CD14-positive monocyte (primary cell): ENCODE measurements at regions not wholly inside any gene's neighbourhood (a gene's known extent, or its start where the extent isn't known, plus 50 kb on each side); places are given as distances from the start of the nearest gene placed in this dataset.

ENCODE experiments used
- DNase-seq, 3 donors: peaks; one replicate each; pipeline ENCODE4 v3.0.0-alpha.2; 2011 to 2022
- H2AFZ ChIP-seq: 2 replicates; pipeline ENCODE4 v1.6.0; 2012; ENCODE audit warnings: mild to moderate bottlenecking, low read depth, low read length, inconsistent platforms; ENCODE audit not compliant: insufficient read depth, poor library complexity, severe bottlenecking
- H3K27ac ChIP-seq, 2 donors: 1 replicate in 1 of 2; 2 replicates in 1 of 2; pipeline ENCODE4 v1.5.1; 2012 to 2013; ENCODE audit warnings: low read length in 2 of 2, control low read depth in 1 of 2, inconsistent platforms in 1 of 2, low read depth in 1 of 2, mild to moderate bottlenecking in 1 of 2
- H3K27me3 ChIP-seq, 2 donors: one replicate each; pipeline versions ENCODE4 v1.6.0 to v1.6.1; 2011 to 2013; ENCODE audit warnings: low read length in 2 of 2; ENCODE audit not compliant: control insufficient read depth in 2 of 2, insufficient read depth in 2 of 2
- H3K36me3 ChIP-seq, 2 donors: replicated peaks in 1 of 2; 1 replicate in 1 of 2; 2 replicates in 1 of 2; pipeline versions ENCODE4 v1.5.1 to v1.6.1; 2012 to 2013; ENCODE audit warnings: low read length in 2 of 2, control low read depth in 1 of 2, inconsistent platforms in 1 of 2, mild to moderate bottlenecking in 1 of 2; ENCODE audit not compliant: insufficient read depth in 2 of 2, control insufficient read depth in 1 of 2
- H3K4me1 ChIP-seq, 2 donors: 1 replicate in 1 of 2; 2 replicates in 1 of 2; pipeline versions ENCODE4 v1.5.1 to v1.6.1; 2012 to 2013; ENCODE audit warnings: low read length in 2 of 2, control low read depth in 1 of 2, inconsistent platforms in 1 of 2, mild to moderate bottlenecking in 1 of 2, moderate library complexity in 1 of 2; ENCODE audit not compliant: insufficient read depth in 2 of 2, control insufficient read depth in 1 of 2
- H3K4me2 ChIP-seq: replicated peaks from 2 replicates; pipeline ENCODE3; 2012; ENCODE audit warnings: low read length, moderate library complexity, mild to moderate bottlenecking; ENCODE audit not compliant: poor library complexity, severe bottlenecking; ENCODE audit errors: extremely low read depth
- H3K4me3 ChIP-seq, 3 experiments: fragments of 200-600 bp in 1 of 3; sonication (generic) in 1 of 3; replicated peaks in 1 of 3; 1 replicate in 2 of 3; 2 replicates in 1 of 3; pipeline ENCODE4 v1.5.1; 2011 to 2013; ENCODE audit warnings: low read length in 3 of 3, mild to moderate bottlenecking in 3 of 3, control low read depth in 2 of 3, low read depth in 2 of 3, inconsistent platforms in 1 of 3, moderate library complexity in 1 of 3
- H3K79me2 ChIP-seq: 2 replicates; pipeline ENCODE4 v1.6.0; 2012; ENCODE audit warnings: mild to moderate bottlenecking, control low read depth, inconsistent platforms, low read length, moderate library complexity; ENCODE audit not compliant: insufficient read depth
- H3K9ac ChIP-seq: 2 replicates; pipeline ENCODE4 v1.6.0; 2017; ENCODE audit warnings: low read length, mild to moderate bottlenecking; ENCODE audit not compliant: insufficient read depth, poor library complexity, severe bottlenecking
- H3K9me3 ChIP-seq, 2 donors: replicated peaks in 1 of 2; 1 replicate in 1 of 2; 2 replicates in 1 of 2; pipeline versions ENCODE4 v1.5.1 to v1.6.1; 2012 to 2013; ENCODE audit warnings: low read length in 2 of 2, control low read depth in 1 of 2; ENCODE audit not compliant: control insufficient read depth in 1 of 2, insufficient read depth in 1 of 2
- H4K20me1 ChIP-seq: 2 replicates; pipeline ENCODE4 v1.6.0; 2012; ENCODE audit warnings: mild to moderate bottlenecking, low read length, control low read depth, moderate library complexity; ENCODE audit not compliant: insufficient read depth
- H3K27ac Mint-ChIP-seq, 7 donors: one replicate each; pipeline ENCODE4 v1.8.0; 2020; ENCODE audit warnings: mild to moderate bottlenecking in 7 of 7, mixed read lengths in 7 of 7, moderate library complexity in 6 of 7, inconsistent platforms in 2 of 7
- H3K27me3 Mint-ChIP-seq, 3 donors: one replicate each; pipeline ENCODE4 v1.8.0; 2021 to 2022; ENCODE audit warnings: low read depth in 3 of 3, mild to moderate bottlenecking in 3 of 3, mixed read lengths in 3 of 3, moderate library complexity in 3 of 3, inconsistent platforms in 1 of 3
- H3K36me3 Mint-ChIP-seq, 2 donors: one replicate each; pipeline ENCODE4 v1.8.0; 2020; ENCODE audit warnings: mixed read lengths in 2 of 2, inconsistent platforms in 1 of 2, mild to moderate bottlenecking in 1 of 2
- H3K4me1 Mint-ChIP-seq: one replicate; pipeline ENCODE4 v1.8.0; 2020; ENCODE audit warnings: mild to moderate bottlenecking, mixed read lengths
- H3K4me3 Mint-ChIP-seq, 2 donors: one replicate each; pipeline ENCODE4 v1.8.0; 2020; ENCODE audit warnings: mild to moderate bottlenecking in 2 of 2, mixed read lengths in 2 of 2, moderate library complexity in 1 of 2
- H3K9me3 Mint-ChIP-seq, 7 donors: one replicate each; pipeline ENCODE4 v1.8.0; 2020 to 2022; ENCODE audit warnings: mixed read lengths in 7 of 7, mild to moderate bottlenecking in 6 of 7, moderate library complexity in 6 of 7, inconsistent platforms in 2 of 7
- CTCF ChIP-seq: fragments of 200-600 bp; IDR thresholded peaks from one replicate; pipeline ENCODE4 v1.8.0; 2022; ENCODE audit warnings: antibody characterized with exemption, mild to moderate bottlenecking
- whole genome bisulfite sequencing: methylation state at CpG from one replicate; pipeline ENCODE4 v1.1.5; 2013; ENCODE audit warnings: missing lambda C conversion rate; ENCODE audit not compliant: insufficient coverage; 5-methylcytosine and 5-hydroxymethylcytosine counted together
- intact Hi-C, 2 donors: fragments of 100-400 bp; cut with micrococcal nuclease; formaldehyde crosslinking; loops; one replicate each; pipeline versions ENCODE4 v1.15.0 to v1.15.1; 2023

- Histone ChIP-seq H3K9ac (no peak overlapping the region), H3K9me3 (peaks cover 0 to 3% of the 10 kb centered on the region in 2 donors), H2AFZ (no peak overlapping the region), H3K4me2 (no peak overlapping the region), H3K79me2 (no peaks in the 10 kb centered on the region), H3K4me1 (no peaks in the 10 kb centered on the region), H3K36me3 (no peaks in the 10 kb centered on the region), H3K27me3 (no peaks in the 10 kb centered on the region), H3K4me3 (no peak overlapping the region), H4K20me1 (no peaks in the 10 kb centered on the region), H3K27ac (no peak overlapping the region)
- peaks cover 0 to 12% (median 0%) of the 10 kb centered on the region in 7 donors for H3K9me3 Mint-ChIP-seq
- no peak overlapping the region for H3K27ac Mint-ChIP-seq
- intact Hi-C loops, result no loop called here
- H3K36me3 Mint-ChIP-seq, result no peaks in the 10 kb centered on the region
- no peak for TF ChIP-seq CTCF
- H3K4me3 Mint-ChIP-seq, result no peak overlapping the region
- H3K27me3 Mint-ChIP-seq, result peaks cover 0 to 1% (median 0%) of the 10 kb centered on the region in 3 donors
- DNase-seq, result no peak
- H3K4me1 Mint-ChIP-seq, result no peaks in the 10 kb centered on the region
- WGBS, result no CpG with 5 or more reads among the region's 2 CpGs
Observed at GRCh38 chr2:225340923-225341322, 58.6 kb upstream of the NYAP2 start.

GRCh38 chr2:225337183-225337582, 62.3 kb upstream of the NYAP2 start:
- Histone ChIP-seq H3K27ac (no peak overlapping the region), H2AFZ (no peak overlapping the region), H3K9ac (no peak overlapping the region), H3K4me2 (no peak overlapping the region), H3K4me3 (no peak overlapping the region), H3K36me3 (no peaks in the 10 kb centered on the region), H3K79me2 (no peaks in the 10 kb centered on the region), H3K4me1 (no peaks in the 10 kb centered on the region), H3K9me3 (no peaks in the 10 kb centered on the region), H3K27me3 (no peaks in the 10 kb centered on the region), H4K20me1 (no peaks in the 10 kb centered on the region)
- no CpG with 5 or more reads among the region's 1 CpG for whole genome bisulfite sequencing
- DNase-seq, result no peak
- no peak overlapping the region for H3K27ac Mint-ChIP-seq
- H3K4me3 Mint-ChIP-seq, result no peak overlapping the region
- no peaks in the 10 kb centered on the region for H3K27me3 Mint-ChIP-seq
- no peak for TF ChIP-seq CTCF
- intact Hi-C loops, result no loop called here
- H3K4me1 Mint-ChIP-seq, result no peaks in the 10 kb centered on the region
- peaks cover 0 to 4% (median 0%) of the 10 kb centered on the region in 7 donors for H3K9me3 Mint-ChIP-seq
- no peaks in the 10 kb centered on the region for H3K36me3 Mint-ChIP-seq
